Heart left ventricle (tissue), 16 donors: ENCODE measurements at regions not wholly inside any gene's neighbourhood (a gene's known extent, or its start where the extent isn't known, plus 50 kb on each side); places are given as distances from the start of the nearest gene placed in this dataset.

ENCODE experiments used
- ATAC-seq, 4 donors: fragments of 200-7000 bp; cut with Tn5 transposase; one replicate each; pipeline ENCODE4 v1.9.1; 2020 to 2022; ENCODE audit warnings: moderate library complexity in 4 of 4, mild to moderate bottlenecking in 3 of 4, moderate number of reproducible peaks in 1 of 4
- DNase-seq, 5 donors: peaks; one replicate each; pipeline ENCODE4 v3.0.0-alpha.2; 2020
- H3K27ac ChIP-seq, 12 donors: fragments of 200-600 bp; sonication (generic) in 4 of 12; one replicate each; pipeline versions ENCODE4 v1.5.0 to v1.8.0; 2016 to 2022; ENCODE audit warnings: mild to moderate bottlenecking in 2 of 12
- H3K27me3 ChIP-seq, 9 donors: fragments of 200-600 bp; sonication (generic) in 2 of 9; one replicate each; pipeline versions ENCODE4 v1.5.1 to v1.8.0; 2016 to 2022; ENCODE audit warnings: mild to moderate bottlenecking in 3 of 9
- H3K36me3 ChIP-seq, 9 donors: fragments of 200-600 bp; sonication (generic) in 2 of 9; one replicate each; pipeline versions ENCODE4 v1.5.0 to v1.8.0; 2018 to 2022; ENCODE audit warnings: mild to moderate bottlenecking in 2 of 9
- H3K4me1 ChIP-seq, 12 donors: fragments of 200-600 bp; sonication (generic) in 4 of 12; one replicate each; pipeline versions ENCODE4 v1.5.0 to v1.8.0; 2016 to 2022; ENCODE audit warnings: mild to moderate bottlenecking in 3 of 12
- H3K4me3 ChIP-seq, 12 donors: fragments of 200-600 bp; sonication (generic) in 4 of 12; one replicate each; pipeline versions ENCODE4 v1.5.0 to v1.8.0; 2017 to 2022; ENCODE audit warnings: mild to moderate bottlenecking in 9 of 12, moderate library complexity in 4 of 12
- H3K9me3 ChIP-seq, 12 donors: fragments of 200-600 bp; sonication (generic) in 4 of 12; one replicate each; pipeline versions ENCODE4 v1.5.0 to v1.8.0; 2016 to 2022; ENCODE audit warnings: mild to moderate bottlenecking in 1 of 12
- POLR2A ChIP-seq, 2 donors: fragments of 450-650 bp; IDR thresholded peaks; one replicate each; pipeline ENCODE4 v1.6.1; 2017; ENCODE audit warnings: antibody characterized with exemption in 2 of 2, mild to moderate bottlenecking in 2 of 2, moderate library complexity in 2 of 2
- WGBS, 4 donors: extraction: QIAGEN DNeasy Blood & Tissue Kit in 2 of 4; methylation state at CpG; one replicate each; pipeline versions ENCODE4 v1.1.5 to v1.1.7; 2013 to 2018; 5-methylcytosine and 5-hydroxymethylcytosine counted together
- intact Hi-C, 10 donors: fragments of 100-400 bp; cut with DNase I; formaldehyde crosslinking; loops; one replicate each; pipeline versions ENCODE4 v1.11.1 to v1.14.2; 2022
- TF ChIP-seq, protein P1 (sequence below), 12 donors: fragments of 200-600 bp; sonication (generic) in 4 of 12; IDR thresholded peaks; one replicate each; pipeline versions ENCODE4 v1.5.0 to v1.8.0; 2018 to 2022; ENCODE audit warnings: antibody characterized with exemption in 12 of 12, mild to moderate bottlenecking in 5 of 12
- donor health status: ischemic (EF 13 %, LVEDD 7.1; RV severe dilation, severe dysfunction).
- donor health status: healthy with polysubstance abuse.
- donor health status: DM: no; HTN: yes; CAD: no.
- donor health status: DM: no; HTN: no; CAD: no.
- donor health status: ischemic (EF 25% LVEDD 6.9; RV normal size, moderate dysfunction).
- donor health status: ischemic (EF 25% LVEDD 5.7; RV mildly dilated, moderate dysfunction).
- donor health status: healthy.
- donor health status: DM: yes; HTN: yes; CAD: no.
- donor health status: ischemic (EF 35%, LVEDD 5.7; RV mildly dilated, moderate dysfunction).
- donor health status: nonischemic (EF 11% LVEDD 7.7; RV severe dilation, severe dysfunction).
- donor health status: DM: yes; HTN: yes; CAD: no.
- donor health status: PGD.
- donor health status: ischemic (EF 29% LVEDD 5.4; RV normal size, mild dysfunction).
- donor health status: nonischemic (EF 23%, LVEDD 6.1; RV moderate dilation, normal function).

DNA sequence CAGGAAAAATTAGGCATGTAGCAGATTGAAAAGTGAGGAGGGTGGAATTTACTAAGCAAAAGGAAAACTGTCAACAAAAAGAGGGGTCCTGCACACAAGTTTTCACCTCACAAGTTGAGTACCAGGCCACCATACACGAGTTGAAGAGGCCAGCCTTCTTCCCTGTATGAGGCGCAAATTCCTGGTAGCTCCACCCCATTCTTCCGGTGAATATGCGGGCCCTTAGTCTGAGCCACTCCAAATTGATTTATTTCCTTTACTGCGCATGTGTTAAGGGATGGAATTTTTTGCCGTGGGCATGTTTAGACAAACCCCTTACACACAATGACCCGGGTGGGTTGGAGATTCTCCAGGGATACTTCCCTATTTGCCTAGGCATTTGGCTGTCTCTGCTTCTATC, 942.1 kb upstream of the GRIA3 start:
- Histone ChIP-seq H3K4me1 (no peaks in the 10 kb centered on the region), H3K36me3 (no peaks in the 10 kb centered on the region), H3K9me3 (peaks cover 0 to 6% (median 0%) of the 10 kb centered on the region in 12 donors), H3K4me3 (no peak overlapping the region), H3K27ac (no peak overlapping the region), H3K27me3 (no peaks in the 10 kb centered on the region)
- DNase-seq (no peak), ATAC-seq (no peak)
- WGBS, 4 donors, result 80 to 82% (median 81%) methylated on average over 7 of the region's 7 CpGs
- TF ChIP-seq, protein P1, sequence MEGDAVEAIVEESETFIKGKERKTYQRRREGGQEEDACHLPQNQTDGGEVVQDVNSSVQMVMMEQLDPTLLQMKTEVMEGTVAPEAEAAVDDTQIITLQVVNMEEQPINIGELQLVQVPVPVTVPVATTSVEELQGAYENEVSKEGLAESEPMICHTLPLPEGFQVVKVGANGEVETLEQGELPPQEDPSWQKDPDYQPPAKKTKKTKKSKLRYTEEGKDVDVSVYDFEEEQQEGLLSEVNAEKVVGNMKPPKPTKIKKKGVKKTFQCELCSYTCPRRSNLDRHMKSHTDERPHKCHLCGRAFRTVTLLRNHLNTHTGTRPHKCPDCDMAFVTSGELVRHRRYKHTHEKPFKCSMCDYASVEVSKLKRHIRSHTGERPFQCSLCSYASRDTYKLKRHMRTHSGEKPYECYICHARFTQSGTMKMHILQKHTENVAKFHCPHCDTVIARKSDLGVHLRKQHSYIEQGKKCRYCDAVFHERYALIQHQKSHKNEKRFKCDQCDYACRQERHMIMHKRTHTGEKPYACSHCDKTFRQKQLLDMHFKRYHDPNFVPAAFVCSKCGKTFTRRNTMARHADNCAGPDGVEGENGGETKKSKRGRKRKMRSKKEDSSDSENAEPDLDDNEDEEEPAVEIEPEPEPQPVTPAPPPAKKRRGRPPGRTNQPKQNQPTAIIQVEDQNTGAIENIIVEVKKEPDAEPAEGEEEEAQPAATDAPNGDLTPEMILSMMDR (IDR thresholded peaks at IDR 0.05), result no peak
- no peak for TF ChIP-seq POLR2A (IDR thresholded peaks at IDR 0.05)
- intact Hi-C loops, result no loop called here

GRCh38 chrX:122244080-122244479, 940.0 kb upstream of the GRIA3 start:
- Histone ChIP-seq H3K36me3 (no peaks in the 10 kb centered on the region), H3K9me3 (peaks cover 0 to 6% (median 0%) of the 10 kb centered on the region in 12 donors), H3K27ac (no peak overlapping the region), H3K4me1 (no peaks in the 10 kb centered on the region), H3K27me3 (no peaks in the 10 kb centered on the region), H3K4me3 (no peak overlapping the region)
- TF ChIP-seq, protein P1 (IDR thresholded peaks at IDR 0.05), result no peak
- TF ChIP-seq POLR2A (IDR thresholded peaks at IDR 0.05), result no peak
- intact Hi-C loops, result no loop called here
- 29 to 54% (median 40%) methylated on average over 2 of the region's 2 CpGs for WGBS, 4 donors
- no peak for ATAC-seq
- DNase-seq, result no peak

DNA sequence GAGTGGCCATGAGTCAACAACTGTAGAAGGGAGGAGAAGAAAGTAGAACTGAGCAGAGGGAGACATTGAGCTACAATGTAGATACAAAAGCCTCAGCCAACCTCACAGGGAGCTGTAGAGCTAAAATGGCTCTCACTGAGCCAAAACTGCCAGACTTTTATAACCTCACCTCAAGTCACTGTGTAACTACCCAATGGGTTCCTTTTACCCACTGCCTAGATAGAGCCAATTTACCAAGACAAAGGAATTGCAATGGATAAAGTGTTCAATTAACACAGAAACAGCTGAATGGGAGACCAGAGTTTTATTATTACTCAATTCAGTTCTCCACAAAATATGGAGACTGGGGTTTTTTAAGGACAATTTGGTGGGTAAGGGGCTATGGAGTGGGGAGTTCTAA, 938.9 kb upstream of the GRIA3 start:
- intact Hi-C loops, result no loop called here
- no peak for ATAC-seq
- no peaks in the 10 kb centered on the region for H3K36me3 ChIP-seq

DNA sequence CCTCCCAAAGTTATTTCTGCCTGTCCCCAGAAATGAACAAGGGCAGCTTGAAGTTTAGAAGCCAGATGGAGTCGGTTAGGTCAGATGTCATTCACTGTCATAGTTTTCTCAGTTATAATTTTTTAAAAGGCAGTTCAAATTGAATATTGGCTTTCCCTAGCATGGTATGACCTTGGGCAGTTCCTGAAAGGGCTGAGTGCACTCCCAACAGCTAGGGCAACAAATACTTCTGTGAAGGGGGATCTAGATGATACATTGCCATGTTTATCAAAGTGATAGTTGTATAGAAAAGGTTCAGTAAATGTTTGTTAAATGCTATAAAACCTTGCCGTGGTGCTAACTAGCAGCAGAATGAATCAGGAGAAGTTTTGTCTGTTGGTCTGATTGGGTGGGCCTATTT, 938.1 kb upstream of the GRIA3 start:
- ATAC-seq, result no peak
- H3K4me3 ChIP-seq, result no peak overlapping the region
- H3K4me1 ChIP-seq, result no peaks in the 10 kb centered on the region
- no peak for TF ChIP-seq POLR2A (IDR thresholded peaks at IDR 0.05)
- TF ChIP-seq, protein P1 (IDR thresholded peaks at IDR 0.05), result no peak
- H3K36me3 ChIP-seq, result no peaks in the 10 kb centered on the region
- H3K27me3 ChIP-seq, result no peaks in the 10 kb centered on the region
- no peak overlapping the region for H3K27ac ChIP-seq
- intact Hi-C loops, result no loop called here
- H3K9me3 ChIP-seq, result peaks cover 0 to 6% (median 0%) of the 10 kb centered on the region in 12 donors
- 71 to 80% (median 73%) methylated on average over 2 of the region's 2 CpGs for WGBS, 4 donors
- no peak for DNase-seq

More for the DNA sequence above, 938.9 kb upstream of the GRIA3 start:
- Histone ChIP-seq H3K27me3 (no peaks in the 10 kb centered on the region), H3K27ac (no peak overlapping the region), H3K4me1 (no peaks in the 10 kb centered on the region), H3K9me3 (peaks cover 0 to 6% (median 0%) of the 10 kb centered on the region in 12 donors), H3K4me3 (no peak overlapping the region)
- TF ChIP-seq, protein P1 (IDR thresholded peaks at IDR 0.05), result no peak
- no peak for TF ChIP-seq POLR2A (IDR thresholded peaks at IDR 0.05)
- DNase-seq, result no peak
